HG03060 (cell line): ENCODE measurements at regions not wholly inside any gene's neighbourhood (a gene's known extent, or its start where the extent isn't known, plus 50 kb on each side); places are given as distances from the start of the nearest gene placed in this dataset.
"Not testable (repeated sequence)": the region's sequence is repeated elsewhere in the genome, so short reads cannot be mapped to it uniquely, and the experiment has no call there.

Experiments
- ATAC-seq: cut with Tn5 transposase; IDR thresholded peaks from one replicate; pipeline ENCODE4 v1.9.1; 2021; ENCODE audit warnings: low read depth, moderate number of reproducible peaks; ENCODE audit not compliant: unreplicated experiment

GRCh38 chr12:84165998-84166571 is 746.5 kb downstream of the SLC6A15 start:
- no peak for ATAC-seq

- ATAC-seq = no peak
Measured at GRCh38 chr12:84161296-84161695, 751.3 kb downstream of the SLC6A15 start.

- no peak for ATAC-seq
Measured at GRCh38 chr12:84159260-84159659, 753.3 kb downstream of the SLC6A15 start.

- no peak for ATAC-seq
Measured at GRCh38 chr12:84157170-84157569, 755.4 kb downstream of the SLC6A15 start.

GRCh38 chr12:84154991-84155930 is 757.3 kb downstream of the SLC6A15 start:
- ATAC-seq = not testable (repeated sequence)

GRCh38 chr12:84154439-84154990 is 758.1 kb downstream of the SLC6A15 start:
- ATAC-seq = not testable (repeated sequence)

- ATAC-seq = no peak
Measured at GRCh38 chr12:84150201-84150600, 762.4 kb downstream of the SLC6A15 start.

GRCh38 chr12:84148335-84148734 is 764.3 kb downstream of the SLC6A15 start:
- no peak for ATAC-seq

- ATAC-seq = no peak
Measured at GRCh38 chr12:84136862-84137367, 775.7 kb downstream of the SLC6A15 start.

- ATAC-seq = no peak
Measured at GRCh38 chr12:84135586-84136279, 776.9 kb downstream of the SLC6A15 start.

GRCh38 chr12:84134797-84135366 is 777.7 kb downstream of the SLC6A15 start:
- no peak for ATAC-seq

- ATAC-seq = no peak
Measured at GRCh38 chr12:84131076-84131475, 781.5 kb downstream of the SLC6A15 start.

- no peak for ATAC-seq
Measured at GRCh38 chr12:84128117-84128991, 784.2 kb downstream of the SLC6A15 start.

GRCh38 chr12:84124211-84124610 is 788.4 kb downstream of the SLC6A15 start:
- ATAC-seq = no peak

GRCh38 chr12:84117190-84117589 is 795.4 kb downstream of the SLC6A15 start:
- no peak for ATAC-seq

GRCh38 chr12:84113666-84114065 is 798.9 kb downstream of the SLC6A15 start:
- no peak for ATAC-seq

GRCh38 chr12:84103886-84104285 is 808.7 kb downstream of the SLC6A15 start:
- ATAC-seq = not testable (repeated sequence)

GRCh38 chr12:84101963-84102362 is 810.6 kb downstream of the SLC6A15 start:
- not testable (repeated sequence) for ATAC-seq

GRCh38 chr12:84099591-84099990 is 813.0 kb downstream of the SLC6A15 start:
- ATAC-seq = not testable (repeated sequence)
